Activated CD8-positive, alpha-beta memory T cell treated with anti-CD3 and anti-CD28 coated beads for 36 hours (primary cell): ENCODE measurements at regions not wholly inside any gene's neighbourhood (a gene's known extent, or its start where the extent isn't known, plus 50 kb on each side); places are given as distances from the start of the nearest gene placed in this dataset.

Experiments
- CTCF ChIA-PET: fragments of 350-600 bp; sonication (Branson Sonifier 250); formaldehyde crosslinking; loops from one replicate; lab custom pipeline; 2021; ENCODE audit warnings: antibody characterized with exemption; lab: Charles Lee
- POLR2A ChIA-PET: fragments of 350-600 bp; sonication (Branson Sonifier 250); formaldehyde crosslinking; loops from one replicate; lab custom pipeline; 2021; ENCODE audit warnings: antibody characterized with exemption; lab: Charles Lee

DNA sequence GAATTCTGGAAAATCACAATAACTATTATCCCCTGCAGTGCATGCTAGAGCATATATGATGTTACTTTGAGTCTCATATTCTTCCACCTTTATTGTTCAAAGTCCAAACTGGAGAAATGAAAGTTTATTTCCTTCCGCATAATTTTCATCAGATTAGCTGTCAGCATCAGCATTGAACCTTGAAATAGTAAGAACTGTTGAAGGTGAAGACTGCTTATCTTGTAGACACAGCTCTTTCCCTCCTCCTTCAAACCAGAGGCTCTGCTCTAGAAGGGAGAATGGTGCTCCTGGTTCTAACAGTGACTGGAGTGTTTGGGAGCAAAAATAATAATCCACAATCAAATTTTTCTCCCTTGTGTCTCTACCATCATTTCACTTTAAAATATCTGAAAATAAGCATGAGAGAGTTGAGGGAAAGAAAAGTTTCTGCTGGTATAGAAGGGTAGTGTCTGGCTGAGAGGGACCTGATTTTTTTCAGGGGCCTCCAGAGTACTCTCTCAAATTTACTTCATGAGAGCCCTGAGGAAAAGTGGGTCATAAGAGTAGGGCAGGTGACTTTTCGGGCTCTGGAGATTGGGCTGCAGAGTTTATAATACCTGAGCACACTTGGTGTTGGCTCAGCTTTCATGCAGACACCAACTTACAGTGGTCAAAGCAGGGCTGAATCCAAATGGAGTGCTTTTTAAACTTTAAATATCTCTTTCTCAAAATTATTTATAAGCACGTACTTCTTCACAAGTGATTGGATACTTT lies 170.4 kb downstream of the ZDHHC21 start:
- CTCF ChIA-PET = interaction anchor here (0.6 kb wide), 1 partner anchor 18 kb away, joined by 4 read pairs; no protein-coding TSS in a partner anchor
- POLR2A ChIA-PET = no interaction called here

DNA sequence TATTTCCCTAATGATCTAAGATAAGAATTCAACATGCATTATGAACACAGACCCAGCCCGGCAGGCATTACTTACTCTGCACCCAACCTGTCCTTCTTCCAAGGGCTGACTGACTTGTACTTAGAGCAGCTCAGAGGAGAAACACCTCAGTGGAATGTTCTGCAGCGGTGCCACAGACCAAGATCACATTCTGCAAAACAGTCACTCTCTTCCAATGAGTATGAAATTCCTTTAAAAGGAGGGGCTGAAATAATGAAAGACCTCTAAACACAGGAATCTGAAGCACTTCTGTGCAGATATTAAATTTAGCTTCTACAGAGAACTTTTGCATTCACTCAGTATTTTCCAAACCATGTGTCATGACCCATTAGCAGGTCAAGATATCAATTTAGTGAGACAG lies 172.9 kb downstream of the ZDHHC21 start:
- CTCF ChIA-PET = no interaction called here
- POLR2A ChIA-PET = no interaction called here

DNA sequence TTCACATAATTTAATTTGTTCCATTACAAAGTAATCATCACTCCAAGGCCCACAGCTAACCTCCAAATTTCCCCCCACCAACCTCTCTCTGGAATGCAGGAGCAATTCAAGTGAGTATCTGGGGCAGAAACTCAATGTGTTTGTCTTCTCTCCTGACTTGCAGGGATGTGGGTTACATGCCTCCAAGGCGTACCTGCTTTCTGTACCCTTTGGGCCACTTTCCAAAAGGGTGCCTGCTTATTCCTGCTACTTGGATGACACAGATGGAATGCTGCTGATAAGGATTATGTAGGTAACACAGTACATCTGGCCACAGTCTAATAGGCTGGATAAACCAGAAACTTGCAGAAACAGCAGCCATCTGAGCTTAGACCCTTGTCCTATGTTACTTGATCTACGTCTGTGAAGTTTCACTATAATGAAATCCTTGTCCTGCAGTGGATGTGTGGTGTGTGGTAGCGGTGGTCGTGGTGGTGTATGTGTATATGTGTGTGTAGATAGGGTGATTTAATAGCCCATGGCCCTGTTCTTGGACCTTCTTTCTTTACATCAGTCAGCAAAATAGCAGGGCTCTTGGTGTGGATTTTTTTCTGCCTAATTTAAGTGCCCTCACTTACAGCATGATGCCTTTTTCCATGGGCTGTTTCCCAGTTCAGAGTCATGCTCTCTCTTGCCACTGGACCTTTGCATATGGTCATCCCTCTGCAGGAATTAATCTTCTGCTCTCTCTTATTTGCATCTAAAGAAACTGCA lies 175.9 kb downstream of the ZDHHC21 start:
- CTCF ChIA-PET = no interaction called here
- POLR2A ChIA-PET = no interaction called here

DNA sequence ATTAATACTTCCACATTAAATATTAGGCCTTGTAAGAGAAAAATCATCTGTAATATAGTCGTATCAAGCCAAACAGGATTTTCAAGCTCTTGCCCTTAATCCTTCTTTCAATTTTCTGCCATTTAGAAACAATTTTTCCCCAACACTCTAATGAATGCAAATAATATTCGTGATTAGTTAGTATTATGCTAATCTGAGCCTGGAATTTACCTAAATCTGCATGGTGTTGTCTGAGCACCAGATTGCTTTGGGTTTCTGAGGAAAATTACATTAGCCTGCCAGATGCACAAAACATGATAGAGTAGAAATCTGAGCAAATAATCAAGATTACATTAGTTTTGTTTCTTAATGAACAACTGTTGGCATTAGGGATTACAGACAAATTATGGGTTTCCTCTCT lies 176.6 kb downstream of the ZDHHC21 start:
- POLR2A ChIA-PET = no interaction called here
- CTCF ChIA-PET = no interaction called here

DNA sequence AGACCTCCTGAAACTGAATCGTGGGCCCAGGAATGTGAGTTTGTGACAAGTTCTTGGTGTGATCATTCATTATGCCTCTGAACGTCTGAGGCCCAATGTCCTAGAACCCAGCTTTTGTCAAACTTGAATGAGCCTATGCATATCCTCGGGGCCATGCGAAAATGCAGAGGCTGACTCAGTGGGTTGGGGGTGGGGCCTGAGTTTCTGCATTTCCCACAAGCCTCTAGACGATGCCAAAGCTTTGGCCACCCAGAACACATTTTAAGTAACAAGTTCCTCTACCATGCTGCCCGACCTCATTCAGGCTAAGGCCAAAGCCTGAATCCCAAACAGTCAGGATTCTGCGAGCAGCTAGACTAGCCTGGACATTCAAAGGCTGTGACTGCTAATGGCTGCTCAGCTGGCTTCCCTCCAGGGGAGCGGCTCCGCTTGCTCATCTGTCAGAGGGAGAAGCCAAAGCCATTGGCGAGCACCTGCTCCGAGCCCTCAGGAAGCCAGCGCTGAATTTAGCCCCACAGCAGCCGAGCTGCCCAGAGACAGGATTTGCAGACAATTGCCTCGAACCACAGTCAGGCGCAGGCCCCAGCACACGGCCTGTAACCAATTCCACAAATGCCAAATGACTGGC lies 177.5 kb downstream of the ZDHHC21 start:
- CTCF ChIA-PET = no interaction called here

DNA sequence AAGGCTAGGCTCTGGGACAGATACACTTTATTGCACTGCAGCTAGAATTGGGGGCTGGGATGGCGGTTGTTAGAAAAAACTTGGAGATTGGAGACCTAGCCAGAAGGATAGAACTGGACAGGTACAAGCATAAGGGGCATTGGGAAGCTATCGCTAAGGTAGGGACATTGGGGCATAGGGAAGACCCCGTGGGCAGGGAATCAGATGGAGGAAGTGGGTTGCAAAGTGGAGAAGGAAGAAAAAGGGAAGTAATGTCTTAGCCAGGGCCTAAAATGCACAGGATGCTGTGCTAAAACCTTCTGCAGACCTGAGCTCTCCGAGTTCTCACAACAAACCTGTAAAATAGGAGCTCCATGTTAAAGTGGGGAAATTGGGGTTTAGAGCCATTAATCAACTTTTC lies 178.2 kb downstream of the ZDHHC21 start:
- CTCF ChIA-PET = no interaction called here
- POLR2A ChIA-PET = no interaction called here

More for the DNA sequence above, 177.5 kb downstream of the ZDHHC21 start:
- POLR2A ChIA-PET = no interaction called here

DNA sequence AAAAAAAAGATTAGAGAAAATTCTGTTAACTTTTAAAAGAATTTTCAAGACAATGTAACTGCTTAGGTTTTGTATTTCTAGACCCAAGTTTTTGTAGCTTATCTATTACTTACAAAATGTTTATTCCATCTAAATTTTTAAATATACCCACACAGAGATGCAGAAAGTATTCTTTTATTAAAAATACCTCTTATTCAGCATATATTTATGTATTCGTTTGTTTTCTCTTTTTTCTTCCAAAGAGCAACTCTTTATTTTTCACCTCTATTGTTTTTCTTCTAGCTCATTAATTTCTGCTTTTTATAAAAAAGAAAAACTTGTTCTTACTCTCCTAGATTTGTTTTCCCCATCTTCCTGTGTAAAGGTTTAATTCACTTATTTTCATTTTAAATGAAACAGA lies 180.3 kb downstream of the ZDHHC21 start:
- ChIA-PET POLR2A (no interaction called here), CTCF (no interaction called here)

DNA sequence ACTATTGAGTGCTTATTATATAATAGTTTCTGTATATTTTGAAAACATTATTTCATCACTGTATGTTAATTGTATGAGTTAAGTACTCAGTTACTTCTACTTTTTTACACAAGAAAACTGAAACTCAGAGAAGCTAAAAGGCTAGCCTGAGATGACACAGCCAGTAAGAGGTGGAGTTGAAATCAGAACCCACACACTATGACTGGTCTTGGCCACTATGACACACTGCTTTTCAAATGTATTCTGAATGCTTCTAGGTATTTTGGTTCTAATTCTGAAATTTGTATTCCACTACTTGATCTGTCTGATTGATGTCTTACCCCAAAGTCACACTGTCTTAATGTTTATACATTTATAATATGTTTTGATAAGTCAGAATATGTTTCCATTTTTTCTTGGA lies 181.8 kb downstream of the ZDHHC21 start:
- CTCF ChIA-PET = no interaction called here
- POLR2A ChIA-PET = no interaction called here

DNA sequence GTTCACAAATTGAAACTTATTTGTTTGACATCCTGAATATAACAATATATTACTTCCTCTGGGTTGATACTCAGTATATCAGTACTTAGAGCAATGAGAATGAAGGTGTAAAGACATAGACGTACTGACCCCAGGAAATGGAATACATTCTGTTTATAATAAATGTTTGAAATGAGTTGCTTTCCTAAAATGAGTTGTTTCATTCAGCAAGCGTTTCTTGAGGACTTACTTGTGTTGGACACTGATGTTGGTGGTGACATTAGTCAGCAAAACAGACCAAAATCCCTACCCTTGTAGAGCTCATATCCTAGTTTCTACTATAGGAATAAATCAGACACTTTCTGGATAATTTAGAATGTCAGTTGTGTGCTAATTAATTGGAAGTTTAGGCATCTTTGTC lies 184.3 kb downstream of the ZDHHC21 start:
- ChIA-PET POLR2A (no interaction called here), CTCF (no interaction called here)

DNA sequence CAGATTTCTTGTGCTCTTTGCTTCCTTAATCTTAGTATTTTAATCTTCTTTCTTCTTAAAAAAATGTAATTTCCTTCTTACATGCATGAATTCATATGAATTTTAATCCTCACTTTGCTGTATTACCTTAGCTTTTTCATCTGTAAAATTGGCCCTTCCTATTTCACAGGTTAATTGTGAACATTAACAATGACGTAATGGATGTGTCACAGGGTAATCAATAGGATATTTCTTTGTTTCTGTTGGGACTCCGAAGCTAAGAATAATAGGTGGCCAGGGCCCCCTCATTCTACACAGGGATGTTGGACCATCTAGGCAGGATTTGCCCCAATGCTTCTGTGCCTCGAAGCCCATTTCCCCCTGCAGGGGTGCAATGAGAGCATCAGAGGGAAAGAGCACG lies 187.4 kb upstream of the NFIB start:
- POLR2A ChIA-PET = no interaction called here
- CTCF ChIA-PET = no interaction called here

DNA sequence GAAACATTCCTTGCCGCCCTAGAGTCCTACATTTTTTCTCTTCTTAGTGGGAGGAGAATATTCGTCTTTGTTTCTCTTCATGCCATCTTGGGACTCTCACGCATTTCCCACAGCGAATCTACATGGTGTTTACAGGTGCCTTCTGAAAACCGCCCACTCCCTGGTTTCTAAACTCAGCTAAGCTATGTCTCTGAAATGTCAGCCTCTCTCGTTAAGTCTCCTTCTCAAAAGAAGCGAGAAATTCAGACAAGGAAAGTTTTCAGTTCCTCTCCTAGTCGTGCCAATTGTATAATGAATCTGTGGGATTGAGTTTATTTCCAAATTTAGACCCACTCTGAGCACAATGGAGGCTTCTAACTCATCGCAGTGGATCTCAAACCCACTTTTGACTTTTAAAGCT lies 186.8 kb upstream of the NFIB start:
- ChIA-PET POLR2A (no interaction called here), CTCF (no interaction called here)

DNA sequence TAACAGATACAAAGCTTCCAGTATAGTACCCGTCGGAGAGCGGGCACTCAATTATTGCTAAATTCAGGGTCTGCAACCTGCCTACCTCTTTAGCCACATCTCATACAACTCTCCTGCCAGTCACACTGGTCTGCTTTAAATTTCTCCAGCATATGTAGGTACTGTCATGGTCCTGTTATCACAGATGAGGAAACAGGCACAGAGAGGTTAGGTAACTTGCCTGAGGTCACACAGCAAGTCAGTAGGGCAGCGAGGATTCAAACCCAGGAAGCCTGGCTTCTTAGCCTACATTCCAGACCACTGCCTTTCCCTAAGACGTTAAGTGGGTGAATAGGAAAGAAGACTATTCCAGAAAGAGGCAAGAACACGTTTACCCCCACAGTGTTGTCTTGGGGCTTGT lies 186.0 kb upstream of the NFIB start:
- ChIA-PET CTCF (no interaction called here), POLR2A (no interaction called here)

DNA sequence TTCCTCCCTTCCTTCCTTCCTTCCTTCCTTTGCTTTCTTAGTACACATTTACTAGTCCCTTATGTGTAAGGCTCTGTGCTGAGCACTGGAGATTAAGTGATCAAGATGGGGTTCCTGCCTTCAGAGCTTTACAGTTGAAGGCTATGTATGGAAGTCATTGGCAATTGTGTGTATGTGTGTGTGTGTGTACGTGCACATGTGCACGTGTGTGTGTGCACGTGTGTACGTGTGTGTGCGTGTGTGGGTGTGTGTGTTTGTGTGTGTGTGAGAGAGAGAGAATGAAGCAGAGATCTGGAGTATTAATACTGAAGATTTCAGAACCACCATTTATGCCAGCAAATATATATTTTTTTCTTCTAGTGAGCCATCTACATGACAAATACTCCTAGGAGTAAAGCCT lies 184.9 kb upstream of the NFIB start:
- ChIA-PET CTCF (no interaction called here), POLR2A (no interaction called here)

DNA sequence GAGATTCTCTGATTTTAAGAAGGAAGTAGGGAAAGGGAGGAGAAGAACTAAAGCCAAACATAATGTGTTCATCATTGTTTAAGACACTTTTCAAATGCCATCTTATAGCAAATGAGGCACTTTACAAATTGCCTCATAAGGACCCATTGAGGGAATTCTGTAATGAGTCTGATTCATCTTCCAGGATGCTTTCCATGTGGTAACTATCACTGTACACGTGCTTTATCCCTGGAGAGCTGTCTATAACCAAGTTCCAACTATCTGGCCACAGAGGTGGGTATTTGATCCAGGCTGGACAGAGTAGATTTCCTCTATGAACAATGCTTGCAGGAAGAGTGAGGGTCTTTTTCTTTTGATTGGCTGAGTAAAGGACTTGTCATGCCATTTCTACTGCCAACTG lies 183.5 kb upstream of the NFIB start:
- POLR2A ChIA-PET = no interaction called here
- CTCF ChIA-PET = no interaction called here

DNA sequence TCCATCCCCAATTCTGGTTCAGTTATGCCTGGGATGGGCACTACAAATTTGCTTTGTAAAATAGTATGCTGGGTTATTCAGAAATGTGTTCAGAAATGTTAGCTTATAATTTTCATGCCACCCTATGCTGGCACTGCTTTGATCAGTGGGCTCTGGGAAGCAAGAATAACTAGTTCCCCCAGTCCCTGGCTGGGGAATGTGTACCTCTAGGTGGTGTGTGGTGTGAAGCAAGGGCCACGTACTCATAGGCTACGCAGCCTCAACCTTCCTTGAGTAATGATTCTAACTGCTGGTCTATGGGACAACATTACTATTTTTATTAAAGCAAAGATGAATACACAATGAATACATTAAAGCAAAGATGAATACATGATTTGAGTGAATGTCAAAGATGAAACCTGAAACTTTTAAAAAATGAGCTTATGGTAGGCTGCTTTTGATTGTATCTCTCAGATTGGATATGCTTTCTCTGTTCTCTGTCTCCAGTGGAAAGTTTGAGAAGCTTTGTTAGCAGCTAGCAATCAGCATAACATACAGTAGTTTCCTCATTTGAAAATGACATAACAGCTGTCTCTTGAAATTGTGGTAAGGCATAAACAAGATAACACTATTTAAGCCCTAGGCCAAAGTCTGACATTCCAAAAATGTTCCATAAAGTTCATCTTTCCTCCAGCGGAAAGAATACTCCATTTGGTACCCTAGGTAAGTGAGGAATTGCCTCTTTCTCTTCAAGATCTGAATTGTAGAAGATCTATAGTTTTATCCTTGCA lies 174.7 kb upstream of the NFIB start:
- ChIA-PET CTCF (no interaction called here), POLR2A (no interaction called here)

DNA sequence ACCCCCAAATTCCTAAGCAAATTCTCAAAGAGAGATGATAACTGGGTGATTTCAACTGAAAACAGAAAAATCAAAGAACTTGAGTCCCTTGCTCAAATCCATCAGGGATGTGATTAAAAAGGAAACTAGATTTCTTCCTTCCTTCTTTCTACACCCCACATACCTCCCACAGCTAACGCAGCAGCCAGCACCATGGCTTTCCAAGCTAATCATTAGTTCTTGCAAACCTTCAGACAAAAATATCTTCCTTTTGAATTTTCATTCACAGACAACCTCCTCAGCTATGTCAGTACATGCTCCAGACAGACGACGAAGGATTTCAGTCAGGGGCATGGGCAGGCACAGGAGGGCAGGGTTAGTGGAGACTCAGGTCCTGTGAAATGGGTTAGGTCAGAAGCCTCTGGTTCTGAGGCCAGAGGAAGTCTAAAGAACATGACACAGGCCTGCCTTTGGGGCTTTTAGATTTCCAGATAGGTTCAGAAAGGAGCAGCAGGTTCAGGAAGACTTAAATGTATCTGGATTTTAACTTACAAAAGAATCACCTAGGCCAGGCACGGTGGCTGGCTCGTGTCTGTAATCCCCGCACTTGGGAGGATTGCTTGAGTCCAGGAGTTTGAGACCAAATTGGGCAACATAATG lies 173.7 kb upstream of the NFIB start:
- CTCF ChIA-PET = no interaction called here
- POLR2A ChIA-PET = no interaction called here

DNA sequence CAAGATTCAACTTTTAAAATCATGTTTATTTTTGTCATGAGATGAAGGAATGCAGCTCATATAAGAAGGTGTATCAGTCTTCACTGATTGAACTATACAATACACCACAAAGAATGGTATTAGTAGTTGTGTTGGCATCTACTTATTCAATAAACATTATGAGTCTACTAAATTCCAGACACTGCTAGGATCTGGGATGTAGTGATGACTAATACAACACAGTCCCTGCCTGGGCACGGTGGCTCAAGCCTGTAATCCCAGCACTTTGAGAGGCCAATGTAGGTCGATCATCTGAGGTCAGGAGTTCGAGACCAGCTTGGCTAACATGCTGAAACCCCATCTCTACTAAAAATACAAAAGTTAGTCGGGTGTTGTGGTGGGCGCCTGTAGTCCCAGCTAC lies 171.4 kb upstream of the NFIB start:
- POLR2A ChIA-PET = no interaction called here
- CTCF ChIA-PET = no interaction called here

DNA sequence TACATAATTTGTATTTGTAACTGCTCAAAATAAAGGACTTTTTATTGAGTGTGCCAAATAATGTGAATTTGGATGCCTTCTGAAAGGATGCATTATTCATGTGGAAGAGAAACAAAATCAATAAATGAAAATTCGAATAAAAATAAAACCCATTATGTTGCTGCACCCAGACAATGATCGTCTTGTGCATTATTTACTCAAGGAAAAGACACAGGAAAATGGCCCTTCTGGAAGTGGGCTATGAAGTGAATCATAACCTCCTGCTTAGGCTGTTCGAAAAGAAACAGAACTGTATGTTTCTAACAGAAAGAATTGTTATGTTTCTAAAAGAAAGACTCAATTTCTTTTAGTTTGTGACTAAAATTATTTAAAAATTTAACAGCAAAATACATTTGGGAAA lies 168.9 kb upstream of the NFIB start:
- ChIA-PET POLR2A (no interaction called here), CTCF (no interaction called here)

DNA sequence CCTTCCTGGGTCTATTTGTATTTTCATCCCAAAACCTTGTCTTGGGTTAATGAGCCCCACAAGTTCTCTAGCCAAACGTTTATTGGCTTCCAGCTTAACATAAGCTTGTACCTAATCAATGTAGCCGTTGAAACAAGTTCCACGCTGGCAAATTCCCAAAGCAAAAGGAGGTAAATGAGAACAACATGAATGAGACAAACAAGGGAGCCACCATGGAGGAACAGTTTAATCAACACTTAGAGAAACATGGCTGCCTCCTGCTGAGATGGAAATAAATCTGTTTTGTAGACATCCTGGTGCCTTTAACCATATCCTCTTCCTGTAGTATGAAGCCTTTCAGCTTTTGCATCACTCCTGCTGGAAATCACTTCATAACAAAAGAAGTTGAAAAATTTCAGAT lies 166.6 kb upstream of the NFIB start:
- ChIA-PET CTCF (no interaction called here), POLR2A (no interaction called here)

DNA sequence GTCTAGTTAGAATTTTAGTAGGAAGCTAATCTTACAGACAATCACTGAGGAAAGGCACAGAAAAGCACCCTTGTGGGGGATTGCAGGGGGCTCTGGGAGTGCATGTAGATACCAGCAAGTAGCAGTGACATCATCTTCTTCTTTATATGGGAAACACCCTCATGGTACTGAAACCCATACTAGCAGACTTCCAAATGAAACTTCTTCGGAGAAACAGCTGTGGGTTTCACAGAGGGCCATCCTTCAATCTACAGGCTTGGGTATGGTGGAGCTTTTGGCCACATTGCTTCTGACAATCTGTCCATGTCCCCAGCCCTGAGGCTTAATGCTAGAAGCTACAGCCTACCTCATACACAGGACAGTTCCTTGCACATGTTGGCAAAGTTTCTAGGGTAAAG lies 165.2 kb upstream of the NFIB start:
- ChIA-PET CTCF (no interaction called here), POLR2A (no interaction called here)
